Neural cell (in vitro differentiated cells): ENCODE measurements at regions not wholly inside any gene's neighbourhood (a gene's known extent, or its start where the extent isn't known, plus 50 kb on each side); places are given as distances from the start of the nearest gene placed in this dataset.

Experiments
- CTCF ChIP-seq: fragments of 450-650 bp; IDR thresholded peaks from 2 replicates; pipeline ENCODE4 v1.5.1; 2014; ENCODE audit warnings: antibody characterized with exemption, mild to moderate bottlenecking, moderate library complexity; ENCODE audit not compliant: poor library complexity, severe bottlenecking
- EP300 ChIP-seq: fragments of 450-650 bp; conservative IDR thresholded peaks from 2 replicates; pipeline ENCODE4 v1.6.1; 2014; ENCODE audit warnings: antibody characterized with exemption, mild to moderate bottlenecking, moderate library complexity; ENCODE audit not compliant: poor library complexity, severe bottlenecking
- EZH2 ChIP-seq: fragments of 200-600, 300-800 bp; shearing (Covaris generic), sonication (generic); IDR thresholded peaks from 2 replicates; pipeline ENCODE4 v1.6.1; 2014; ENCODE audit warnings: antibody characterized with exemption, low read length, borderline replicate concordance, mild to moderate bottlenecking; ENCODE audit not compliant: insufficient read depth, poor library complexity, severe bottlenecking
- TAF1 ChIP-seq: IDR thresholded peaks from 2 replicates; pipeline ENCODE4 v1.6.1; 2012; ENCODE audit warnings: low read depth

GRCh38 chr22:49432211-49432896 is 395.3 kb downstream of the BRD1 start:
- TF ChIP-seq EZH2 (no peak), EP300 (no peak), CTCF (no peak), TAF1 (no peak)
